Renal cortical epithelial cell (primary cell): ENCODE measurements at regions not wholly inside any gene's neighbourhood (a gene's known extent, or its start where the extent isn't known, plus 50 kb on each side); places are given as distances from the start of the nearest gene placed in this dataset.

ENCODE experiments used
- DNase-seq: peaks from one replicate; pipeline ENCODE4 v3.0.0-alpha.2; 2011; ENCODE audit warnings: low read depth

GRCh38 chrX:39941332-39941920 lies 156.3 kb downstream of the BCOR start:
- peak; percentile 59 for DNase-seq

DNA sequence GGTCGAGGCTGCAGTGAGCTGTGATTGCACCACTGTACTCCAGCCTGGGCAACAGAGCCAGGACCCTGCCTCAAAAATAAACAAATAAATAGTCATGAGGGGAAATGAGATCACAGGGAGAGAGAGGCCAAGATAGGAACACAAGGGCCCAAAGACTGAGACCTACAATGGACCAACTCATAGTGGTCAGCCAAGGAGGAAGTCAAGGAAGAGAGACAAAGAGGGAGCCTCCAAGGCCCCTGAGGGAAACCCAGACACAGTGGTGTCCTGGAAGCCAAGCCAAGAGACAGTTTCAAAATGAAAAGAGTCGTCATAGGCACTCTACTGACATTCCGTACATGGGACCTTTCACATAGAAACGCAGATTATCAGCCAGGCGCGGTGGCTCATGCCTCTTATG lies 153.3 kb downstream of the BCOR start:
- DNase-seq = no peak

DNA sequence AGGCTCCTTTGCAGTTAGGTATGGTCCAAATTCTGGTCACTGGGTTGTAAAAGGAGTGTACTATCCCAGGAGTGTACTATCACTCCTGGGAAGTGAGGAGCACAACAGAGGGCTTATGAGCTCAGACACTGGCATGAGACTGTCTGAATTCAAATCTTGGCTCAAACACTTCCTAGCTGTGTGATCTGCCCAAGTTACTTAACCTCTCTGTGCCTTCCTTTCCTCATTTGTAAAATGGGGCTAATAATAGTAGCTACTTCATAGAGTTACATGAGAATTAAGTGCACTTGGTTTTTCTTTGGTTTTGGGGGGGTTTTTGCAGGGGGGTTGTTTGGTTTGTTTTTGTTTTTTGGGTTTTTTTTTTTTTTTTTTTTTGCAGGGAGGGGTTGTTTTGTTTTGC lies 152.0 kb downstream of the BCOR start:
- no peak for DNase-seq

GRCh38 chrX:39946822-39947221 lies 150.9 kb downstream of the BCOR start:
- peak; percentile 64 for DNase-seq

DNA sequence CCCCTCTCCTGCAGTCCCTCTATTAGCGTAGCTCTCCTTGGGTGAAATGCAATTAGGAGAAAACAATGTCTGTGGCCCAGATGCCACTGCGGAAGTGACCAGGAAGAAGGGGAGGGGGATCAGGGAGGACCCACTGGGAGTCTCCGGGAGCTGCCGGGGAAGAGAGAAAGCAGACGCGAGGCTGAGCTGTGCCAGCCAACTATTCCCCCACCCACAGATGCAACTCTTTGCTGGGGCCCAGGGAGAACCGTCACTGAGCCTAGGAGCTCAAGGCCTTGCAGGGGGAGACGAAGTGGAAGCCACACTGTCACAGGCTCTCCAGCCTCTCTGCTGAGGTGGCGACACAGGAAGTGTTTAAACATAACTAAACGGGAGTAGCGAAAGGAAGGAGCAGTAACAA lies 149.2 kb downstream of the BCOR start:
- DNase-seq = no peak

GRCh38 chrX:39950018-39950688 lies 147.6 kb downstream of the BCOR start:
- no peak for DNase-seq

DNA sequence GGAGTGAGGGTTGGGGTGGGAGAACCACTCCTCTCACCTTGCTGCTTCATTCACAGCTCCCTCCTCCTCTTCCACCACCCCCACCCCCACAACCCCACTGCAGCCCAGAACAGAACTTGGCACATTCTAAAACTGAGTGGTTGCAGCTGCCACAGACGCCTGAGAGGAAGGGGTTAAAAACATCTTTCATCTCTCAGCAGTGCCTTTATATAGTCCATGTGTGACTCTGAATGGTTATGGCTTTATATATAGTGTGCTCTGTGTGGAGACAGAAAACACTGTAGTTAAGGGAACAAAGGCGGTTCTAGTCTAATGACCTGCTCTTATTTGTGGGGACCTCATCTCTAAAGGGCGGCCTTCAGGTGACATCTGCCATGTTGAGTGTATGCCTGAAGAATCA lies 144.8 kb downstream of the BCOR start:
- DNase-seq = no peak

GRCh38 chrX:39953879-39954278 lies 143.9 kb downstream of the BCOR start:
- DNase-seq = peak; percentile 83

DNA sequence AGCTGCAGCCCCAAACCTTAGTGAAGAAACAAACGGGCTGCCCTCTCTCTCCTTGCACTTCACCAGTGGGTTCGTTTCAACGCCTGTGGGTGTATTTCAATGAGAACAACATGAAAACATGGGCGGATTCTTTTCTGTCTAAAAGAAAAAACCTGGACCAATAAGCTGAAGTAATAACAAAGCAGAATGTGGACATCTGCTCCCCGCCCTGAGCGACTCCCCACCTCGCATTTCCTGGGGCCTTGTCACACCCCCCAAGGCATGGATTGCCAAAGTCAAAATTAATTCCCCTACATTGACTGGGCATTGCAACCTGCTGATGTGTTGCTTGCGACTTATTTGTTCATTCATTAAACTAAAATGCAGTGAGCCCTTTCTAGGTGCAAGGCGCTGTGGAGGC lies 142.9 kb downstream of the BCOR start:
- DNase-seq = no peak

GRCh38 chrX:39955625-39956024 lies 142.1 kb downstream of the BCOR start:
- no peak for DNase-seq

DNA sequence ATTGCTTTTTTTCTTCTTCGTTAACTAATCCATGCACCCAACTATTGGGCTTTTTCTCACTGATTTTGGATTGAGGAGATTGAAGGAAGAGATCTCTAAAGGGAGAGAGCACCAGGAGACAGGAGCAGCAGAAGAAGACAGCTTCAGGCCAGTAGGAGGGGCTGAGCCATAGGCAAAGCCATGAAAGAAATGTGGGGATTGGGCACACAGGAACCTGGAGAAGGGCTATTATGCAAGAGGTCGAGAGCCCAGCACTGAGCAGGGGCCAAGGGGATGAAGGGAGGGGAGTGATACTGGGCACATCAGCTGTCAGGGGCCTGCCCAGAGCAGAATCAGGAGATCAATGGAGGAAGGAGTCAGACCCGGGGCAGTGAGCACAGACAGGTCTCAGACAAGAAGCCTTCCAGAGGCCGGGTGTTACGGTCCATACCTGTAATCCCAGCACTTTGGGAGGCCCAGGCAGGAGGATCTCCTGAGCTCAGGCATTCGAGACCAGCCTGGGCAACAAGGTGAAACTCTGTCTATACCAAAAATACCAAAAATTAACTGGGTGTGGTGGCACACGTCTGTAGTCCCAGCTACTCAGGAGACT lies 140.9 kb downstream of the BCOR start:
- no peak for DNase-seq

- DNase-seq = no peak
Measured at GRCh38 chrX:39957816-39958566, 139.8 kb downstream of the BCOR start.

DNA sequence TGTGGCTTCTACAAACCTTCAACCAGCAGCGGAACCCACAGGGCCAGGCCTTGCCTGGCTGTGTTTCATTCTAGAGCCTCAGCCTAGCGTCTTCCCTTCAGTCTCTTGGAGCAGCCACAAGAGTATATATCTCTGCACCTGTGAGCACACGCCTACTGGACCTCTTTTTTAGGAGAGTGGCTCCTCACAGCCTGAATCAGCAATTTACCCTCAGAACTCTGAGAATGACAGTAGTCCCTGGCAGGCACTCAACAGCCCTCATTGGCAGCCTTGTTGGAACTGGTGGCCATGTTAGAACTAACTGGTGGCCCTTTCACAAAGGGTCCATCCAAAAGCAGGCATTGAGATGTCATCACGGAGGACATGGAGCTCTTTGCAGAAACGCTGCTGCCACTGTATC lies 138.9 kb downstream of the BCOR start:
- no peak for DNase-seq

GRCh38 chrX:39960219-39960618 lies 137.5 kb downstream of the BCOR start:
- DNase-seq = no peak

GRCh38 chrX:39961441-39961840 lies 136.3 kb downstream of the BCOR start:
- DNase-seq = no peak

- DNase-seq = no peak
Measured at GRCh38 chrX:39965051-39965573, 132.6 kb downstream of the BCOR start.

DNA sequence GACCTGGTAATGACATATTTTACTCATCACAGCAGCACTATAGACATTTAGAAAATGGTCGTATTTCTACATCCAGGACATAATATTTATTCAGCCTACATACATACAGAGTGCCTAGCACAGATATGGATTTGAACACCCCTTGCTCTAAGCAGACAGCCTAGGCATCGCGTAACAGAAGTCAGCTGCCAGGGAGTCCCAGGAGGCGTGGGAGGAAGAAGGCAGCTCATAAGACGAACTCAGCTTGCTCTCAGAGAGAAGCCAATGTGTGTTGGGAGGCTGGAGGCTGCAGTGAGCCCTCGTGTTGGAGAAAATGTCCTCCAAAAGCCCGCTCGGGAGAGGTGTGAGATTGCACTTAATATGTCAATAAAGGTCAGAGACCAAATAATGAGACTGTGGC lies 131.6 kb downstream of the BCOR start:
- DNase-seq = no peak

DNA sequence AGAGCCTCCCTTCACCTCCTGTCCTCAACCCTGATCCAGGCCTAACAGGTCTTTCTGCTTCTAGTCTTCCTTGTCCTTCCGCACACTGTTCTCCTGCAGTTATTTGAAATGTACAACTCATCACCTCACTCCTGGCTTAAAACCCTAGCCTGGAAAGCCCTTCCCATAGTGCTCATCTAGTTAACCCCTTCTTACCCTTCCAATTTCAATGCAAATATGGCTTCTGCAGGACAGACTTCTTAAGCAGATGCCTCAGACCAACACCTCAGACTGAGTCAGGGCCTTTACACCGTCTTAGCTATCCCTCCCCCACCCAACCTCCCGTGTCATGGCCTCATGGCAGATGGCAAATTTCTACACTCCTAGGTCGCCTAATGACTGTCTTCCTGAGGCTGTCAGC lies 130.4 kb downstream of the BCOR start:
- DNase-seq = no peak

- no peak for DNase-seq
Measured at GRCh38 chrX:39969099-39969818, 128.5 kb downstream of the BCOR start.

GRCh38 chrX:39969819-39970504 lies 127.8 kb downstream of the BCOR start:
- DNase-seq = peak; percentile 25

- DNase-seq = no peak
Measured at GRCh38 chrX:39971760-39972159, 126.0 kb downstream of the BCOR start.
